GM21737 (cell line): ENCODE measurements at regions not wholly inside any gene's neighbourhood (a gene's known extent, or its start where the extent isn't known, plus 50 kb on each side); places are given as distances from the start of the nearest gene placed in this dataset.

Experiments used
- ATAC-seq: cut with Tn5 transposase; IDR thresholded peaks from one replicate; pipeline ENCODE4 v1.9.1; 2021; ENCODE audit warnings: mild to moderate bottlenecking, moderate library complexity; ENCODE audit not compliant: unreplicated experiment

- ATAC-seq: no peak
Measured at GRCh38 chr2:164306872-164307271, 314.4 kb downstream of the GRB14 start.

DNA sequence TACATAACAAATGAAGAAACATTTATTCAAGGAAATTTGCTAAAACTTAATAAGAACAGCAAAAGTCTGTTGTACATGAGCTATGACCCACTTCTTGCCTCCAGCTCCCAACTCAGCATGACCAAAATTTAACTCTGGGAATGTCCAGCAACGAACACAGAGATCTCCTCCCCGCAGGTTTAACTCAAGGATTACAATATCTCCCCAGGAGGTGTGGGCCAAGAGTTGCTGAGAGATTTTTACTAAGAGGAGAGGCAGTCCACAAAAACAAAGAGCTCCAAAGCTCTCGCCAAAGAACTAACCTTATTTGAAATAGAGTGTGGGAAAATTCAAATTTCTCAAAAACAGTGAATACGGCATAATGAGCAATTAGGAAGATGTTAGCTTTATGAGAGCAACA is 318.5 kb downstream of the GRB14 start:
- no peak for ATAC-seq

DNA sequence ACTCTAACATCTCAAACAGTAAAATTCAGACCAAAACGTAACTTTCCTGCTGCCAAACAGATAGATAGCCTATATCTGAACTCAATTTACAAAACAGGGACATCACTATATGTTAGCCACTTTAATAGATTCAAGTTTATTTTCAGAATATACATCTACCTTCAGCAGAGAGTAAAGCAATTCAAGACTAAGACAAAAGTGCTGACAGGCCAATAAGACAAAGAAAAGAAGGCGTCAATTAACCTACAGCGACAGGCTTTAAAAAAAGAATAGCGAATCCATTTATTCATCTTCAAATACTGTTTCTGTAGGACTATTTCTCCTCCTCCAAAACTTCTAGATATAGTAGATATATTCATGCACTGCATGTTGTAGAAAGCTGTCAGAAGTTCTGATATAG is 333.0 kb downstream of the GRB14 start:
- ATAC-seq: no peak

DNA sequence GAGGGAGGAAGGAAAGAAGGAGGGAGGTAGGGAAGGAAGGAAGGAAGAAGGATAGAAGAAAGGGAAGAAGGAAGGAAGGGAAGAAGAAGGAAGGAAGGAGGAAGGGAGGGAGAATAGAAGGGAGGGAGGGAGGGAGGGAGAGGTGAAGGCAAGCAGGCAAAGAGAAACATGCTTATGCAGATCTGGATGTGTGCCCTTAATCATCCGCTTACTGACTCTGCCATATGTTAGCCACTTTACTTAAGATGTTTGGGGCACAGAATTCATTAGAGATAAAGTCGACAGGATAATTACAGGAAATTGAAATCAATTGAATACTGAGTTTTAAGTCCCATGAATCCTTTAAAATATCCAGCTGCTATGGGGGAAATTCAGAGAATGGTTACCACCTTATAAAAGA is 334.2 kb downstream of the GRB14 start:
- no peak for ATAC-seq

GRCh38 chr2:164285576-164285975 is 335.7 kb downstream of the GRB14 start:
- ATAC-seq: no peak

DNA sequence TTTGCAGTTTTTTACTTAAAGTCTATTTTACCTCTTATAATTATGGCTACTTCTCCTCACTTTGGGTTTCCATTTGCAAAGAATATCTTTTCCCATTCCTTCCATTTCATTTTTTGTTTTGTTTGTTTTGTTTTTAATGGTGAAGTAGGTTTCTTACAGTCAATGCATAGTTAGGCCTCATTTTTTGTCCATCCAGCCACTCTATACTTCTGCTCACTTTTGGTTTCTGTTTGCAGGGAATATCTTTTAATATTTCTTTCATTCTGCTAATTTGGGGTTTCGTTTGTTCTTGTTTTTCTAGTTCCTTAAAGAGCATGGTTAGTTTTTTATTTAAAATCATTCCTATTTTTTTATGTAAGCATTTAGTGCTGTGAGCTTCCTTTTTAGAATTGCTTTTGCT is 339.4 kb downstream of the GRB14 start:
- no peak for ATAC-seq

DNA sequence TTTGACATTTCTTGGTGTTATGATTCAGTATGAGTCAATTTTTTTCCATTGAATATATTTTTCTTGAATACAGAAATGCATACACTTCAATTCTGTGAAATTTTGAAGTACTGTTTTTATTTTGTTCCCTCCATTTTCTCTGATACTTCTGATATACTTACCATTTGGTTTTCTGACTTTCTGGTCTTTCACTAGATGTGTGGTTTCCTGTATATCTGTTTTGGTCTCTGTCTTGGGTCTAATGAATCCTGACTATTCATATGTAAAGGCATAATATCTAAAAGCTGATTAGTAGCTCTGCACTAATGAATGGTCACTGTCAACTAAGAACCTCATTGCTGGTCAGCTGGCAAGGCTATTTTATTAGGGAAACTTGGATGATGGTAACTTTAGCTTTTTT is 345.6 kb downstream of the GRB14 start:
- no peak for ATAC-seq

GRCh38 chr2:164260506-164260905 is 360.8 kb downstream of the GRB14 start:
- ATAC-seq: no peak

GRCh38 chr2:164257742-164258141 is 363.5 kb downstream of the GRB14 start:
- ATAC-seq: no peak

DNA sequence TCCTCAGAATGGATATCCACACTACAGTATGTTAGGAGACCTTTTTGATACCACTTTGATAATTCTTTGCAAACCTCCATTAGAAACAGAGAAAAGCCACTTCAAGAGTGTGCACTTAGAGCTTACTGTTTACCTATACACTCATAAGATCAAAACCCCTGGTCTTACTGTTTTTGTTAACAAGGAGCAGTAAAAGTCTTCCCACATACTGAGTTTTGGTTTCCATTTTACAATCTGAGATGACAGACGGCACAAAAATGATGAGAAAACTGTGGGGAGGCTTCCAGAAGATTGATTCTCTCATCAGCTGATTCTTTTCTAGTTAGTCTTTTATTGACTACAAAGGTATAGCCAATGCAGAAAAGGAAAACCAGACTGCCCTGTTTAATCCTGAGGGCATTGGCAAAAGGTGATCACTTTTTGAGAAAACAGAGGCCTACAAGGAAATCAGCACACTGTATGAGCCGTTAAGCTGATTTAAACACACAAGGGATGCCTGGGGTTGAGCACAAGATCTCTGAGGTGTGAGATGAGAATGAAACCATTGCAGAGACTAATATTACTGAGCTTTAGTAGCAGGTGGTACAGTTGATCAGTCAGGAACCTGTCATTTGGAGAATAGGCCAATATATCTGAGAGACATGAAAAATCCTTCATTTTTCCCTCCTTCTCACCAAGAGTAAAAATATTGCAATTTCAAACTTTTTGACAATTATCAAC is 368.6 kb downstream of the GRB14 start:
- peak; percentile 74 for ATAC-seq

DNA sequence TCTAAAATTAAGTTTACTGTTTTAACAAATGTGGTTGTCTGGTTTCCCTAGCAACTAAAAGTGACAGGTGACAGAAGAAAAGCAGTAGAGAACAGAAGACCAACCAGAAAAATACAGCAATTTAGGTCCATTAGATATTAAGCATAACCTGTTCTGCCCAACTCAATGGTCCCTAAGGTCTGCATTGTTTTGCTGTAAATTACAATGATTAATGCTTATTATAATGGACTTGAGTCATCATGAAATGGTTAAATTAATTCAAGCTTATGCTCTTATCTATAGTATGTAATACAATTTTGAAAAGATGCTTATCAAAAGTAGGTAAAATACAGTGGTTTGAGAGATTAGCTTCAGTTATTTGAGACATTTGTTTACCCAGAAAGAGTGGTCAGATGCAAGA is 378.0 kb downstream of the GRB14 start:
- no peak for ATAC-seq

DNA sequence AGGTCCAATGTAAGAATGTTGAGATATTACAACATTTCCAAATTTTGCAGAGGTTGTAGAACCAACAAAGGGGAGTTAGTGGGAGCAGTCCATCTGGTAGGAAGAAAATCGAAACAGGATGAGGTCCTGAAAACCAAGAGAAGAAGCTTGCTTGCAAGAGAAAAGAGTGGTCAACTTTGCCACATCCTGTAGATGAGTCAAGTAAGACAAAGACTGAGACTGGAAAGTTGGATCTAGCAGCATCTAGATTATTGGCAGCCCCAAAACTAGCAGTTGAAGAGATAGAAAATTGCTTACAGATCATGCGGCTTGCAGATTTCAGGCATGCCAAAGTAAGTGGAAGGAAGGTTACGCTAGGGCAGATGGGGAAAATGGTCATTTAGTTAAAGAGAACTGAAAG is 378.9 kb downstream of the GRB14 start:
- ATAC-seq: no peak

DNA sequence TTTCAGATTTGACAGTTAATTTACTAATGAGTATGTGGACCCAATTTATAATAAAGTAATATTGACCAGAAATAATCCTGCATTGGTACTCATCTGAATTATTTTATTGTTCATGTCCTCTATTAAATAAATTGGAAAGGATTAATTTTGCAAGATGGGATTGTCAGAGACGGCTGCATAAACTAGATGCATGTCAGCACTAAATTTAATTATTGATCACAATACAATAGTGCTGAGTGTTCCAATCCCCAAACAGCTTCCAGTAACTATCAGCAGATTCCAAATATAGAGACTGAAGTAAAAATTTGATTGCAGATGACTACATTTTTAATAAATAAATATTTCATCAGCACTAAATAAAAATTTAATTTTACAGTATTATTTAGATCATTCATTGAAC is 387.2 kb downstream of the GRB14 start:
- no peak for ATAC-seq

- ATAC-seq: no peak
Measured at GRCh38 chr2:164224007-164224406, 397.3 kb downstream of the GRB14 start.

- no peak for ATAC-seq
Measured at GRCh38 chr2:164221473-164221872, 399.8 kb downstream of the GRB14 start.

- no peak for ATAC-seq
Measured at GRCh38 chr2:164220265-164220664, 401.0 kb downstream of the GRB14 start.

- no peak for ATAC-seq
Measured at GRCh38 chr2:164213916-164214315, 407.4 kb downstream of the GRB14 start.

GRCh38 chr2:164205347-164205746 is 415.9 kb downstream of the GRB14 start:
- ATAC-seq: no peak

- no peak for ATAC-seq
Measured at GRCh38 chr2:164203131-164203530, 418.2 kb downstream of the GRB14 start.

DNA sequence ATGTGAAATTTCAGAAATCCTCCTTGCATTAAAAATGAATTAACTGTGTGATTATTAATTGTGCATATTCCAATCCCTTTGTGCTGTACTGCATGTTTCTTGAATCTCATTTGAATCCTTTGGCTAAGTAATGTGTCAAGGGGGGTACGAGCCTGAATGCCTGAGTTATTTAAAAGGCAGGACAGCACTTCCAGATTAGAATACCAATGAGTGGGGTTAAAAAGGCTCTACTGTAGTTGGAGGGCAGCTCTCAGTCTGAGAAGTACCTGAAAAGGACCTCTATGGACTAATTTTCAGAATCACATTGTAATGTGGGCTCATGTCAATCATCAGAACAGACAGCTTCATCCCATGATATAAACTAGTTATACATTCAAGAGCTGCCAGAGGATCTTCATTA is 423.0 kb downstream of the GRB14 start:
- no peak for ATAC-seq

GRCh38 chr2:164190700-164191099 is 430.6 kb downstream of the GRB14 start:
- no peak for ATAC-seq

DNA sequence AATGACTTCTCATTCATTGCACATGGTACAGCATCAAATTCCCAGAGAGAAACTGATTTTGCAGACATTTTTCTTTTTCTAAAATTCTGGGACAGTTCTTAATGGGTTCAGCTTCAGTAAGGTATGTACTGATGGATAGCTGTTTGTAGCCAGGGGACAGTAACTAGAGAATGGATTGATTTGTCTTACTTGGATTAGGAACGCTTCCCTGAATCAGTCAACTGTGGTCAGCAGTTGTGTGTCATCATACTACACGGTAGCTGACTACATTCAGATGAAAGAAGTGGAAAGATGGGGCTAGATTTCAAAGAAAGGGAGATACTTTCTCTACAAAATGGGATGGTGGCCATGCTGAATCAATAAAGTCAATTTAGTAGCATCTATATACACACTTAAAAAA is 431.4 kb downstream of the GRB14 start:
- ATAC-seq: no peak

- ATAC-seq: no peak
Measured at GRCh38 chr2:164187121-164187520, 434.2 kb downstream of the GRB14 start.
